GM18520 (cell line): ENCODE measurements at regions not wholly inside any gene's neighbourhood (a gene's known extent, or its start where the extent isn't known, plus 50 kb on each side); places are given as distances from the start of the nearest gene placed in this dataset.
"Not testable (repeated sequence)": the region's sequence is repeated elsewhere in the genome, so short reads cannot be mapped to it uniquely, and the experiment has no call there.

Experiments used
- ATAC-seq: cut with Tn5 transposase; IDR thresholded peaks from one replicate; pipeline ENCODE4 v1.9.1; 2021; ENCODE audit not compliant: unreplicated experiment

DNA sequence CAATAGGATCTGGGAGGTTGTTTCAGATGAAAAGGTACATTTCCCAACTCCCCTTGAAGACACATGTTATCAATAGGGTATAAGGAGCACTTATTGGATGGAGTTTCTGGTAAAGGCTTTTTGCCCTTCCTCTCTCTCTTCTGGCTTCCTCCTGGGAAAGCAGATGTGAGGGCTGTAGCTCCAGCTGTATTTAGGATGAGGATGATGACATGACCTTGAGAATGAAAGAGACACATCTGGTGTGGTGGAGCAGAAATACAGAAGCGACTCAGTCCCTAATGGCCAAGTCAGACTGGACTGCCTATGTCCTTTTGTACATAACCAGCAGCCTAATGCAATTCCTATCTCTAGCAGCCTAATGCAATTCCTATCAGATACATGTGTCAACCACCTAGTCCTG lies 100.9 kb upstream of the NXPH2 start:
- ATAC-seq: no peak

DNA sequence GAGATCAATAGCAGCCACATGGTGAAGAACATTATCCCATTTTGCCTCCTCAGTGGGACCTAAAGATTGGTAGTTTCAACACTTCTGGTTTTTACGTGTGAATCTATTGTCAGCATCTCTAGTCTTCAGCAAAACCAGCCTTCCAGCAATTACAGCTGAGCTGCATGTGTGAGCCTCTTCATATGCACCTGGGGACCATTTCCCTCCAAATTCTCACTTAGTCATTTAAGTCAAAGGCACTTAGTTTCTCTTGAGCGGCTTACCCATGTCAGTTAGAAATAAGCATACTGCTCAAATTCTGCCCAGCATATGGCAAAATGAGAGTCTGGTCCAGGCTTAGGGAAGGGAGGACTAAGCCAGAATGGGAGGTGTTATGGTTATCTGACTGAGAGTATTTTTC lies 99.7 kb upstream of the NXPH2 start:
- no peak for ATAC-seq

DNA sequence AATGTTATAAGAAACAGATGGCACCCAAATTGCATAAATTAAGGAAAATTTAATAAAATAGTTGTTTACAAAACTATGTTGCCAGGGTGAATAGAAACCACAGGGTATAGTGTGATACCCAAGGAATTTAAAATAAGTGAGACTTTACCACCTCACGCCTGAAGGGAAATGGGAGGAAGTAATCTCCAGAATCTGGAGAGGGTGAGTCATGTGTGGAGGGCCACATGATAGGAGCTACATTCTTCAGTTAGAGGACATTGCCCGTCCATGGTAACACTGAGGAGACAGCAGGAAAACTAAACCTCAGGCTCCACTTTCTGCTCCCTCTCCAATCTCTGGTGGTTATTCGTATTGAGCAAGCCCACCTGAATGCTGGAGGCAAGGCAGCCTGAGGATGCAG lies 97.2 kb upstream of the NXPH2 start:
- no peak for ATAC-seq

DNA sequence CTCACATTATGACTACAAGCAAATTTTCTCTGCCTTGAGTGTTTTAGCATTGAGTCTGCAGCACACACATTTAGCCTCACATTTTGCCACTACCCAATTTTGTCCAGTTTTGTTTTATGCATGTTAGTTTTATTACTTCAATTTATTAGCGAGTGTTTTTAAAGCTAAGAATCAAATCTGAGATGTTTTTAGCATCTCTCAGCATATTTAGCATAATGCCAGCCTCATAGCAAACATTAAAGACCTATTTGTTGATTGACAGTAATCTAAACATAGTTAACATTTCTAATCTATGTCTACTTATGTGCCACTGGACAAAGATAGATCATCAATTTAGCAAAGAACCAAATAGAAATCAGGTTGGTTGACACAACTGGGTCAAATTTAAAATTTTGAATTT lies 94.1 kb upstream of the NXPH2 start:
- no peak for ATAC-seq

DNA sequence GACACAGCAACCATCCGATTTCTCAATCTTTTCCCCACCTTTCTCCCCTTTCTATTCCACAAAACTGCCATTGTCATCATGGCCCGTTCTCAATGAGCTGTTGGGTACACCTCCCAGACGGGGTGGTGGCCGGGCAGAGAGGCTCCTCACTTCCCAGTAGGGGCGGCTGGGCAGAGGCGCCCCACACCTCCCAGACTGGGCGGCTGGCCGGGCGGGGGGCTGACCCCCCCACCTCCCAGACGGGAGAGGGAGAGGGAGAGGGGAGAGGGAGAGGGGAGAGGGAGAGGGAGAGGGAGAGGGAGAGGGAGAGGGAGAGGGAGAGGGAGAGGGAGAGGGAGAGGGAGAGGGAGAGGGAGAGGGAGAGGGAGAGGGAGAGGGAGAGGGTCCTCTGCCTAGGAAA lies 91.9 kb upstream of the NXPH2 start:
- ATAC-seq: not testable (repeated sequence)

DNA sequence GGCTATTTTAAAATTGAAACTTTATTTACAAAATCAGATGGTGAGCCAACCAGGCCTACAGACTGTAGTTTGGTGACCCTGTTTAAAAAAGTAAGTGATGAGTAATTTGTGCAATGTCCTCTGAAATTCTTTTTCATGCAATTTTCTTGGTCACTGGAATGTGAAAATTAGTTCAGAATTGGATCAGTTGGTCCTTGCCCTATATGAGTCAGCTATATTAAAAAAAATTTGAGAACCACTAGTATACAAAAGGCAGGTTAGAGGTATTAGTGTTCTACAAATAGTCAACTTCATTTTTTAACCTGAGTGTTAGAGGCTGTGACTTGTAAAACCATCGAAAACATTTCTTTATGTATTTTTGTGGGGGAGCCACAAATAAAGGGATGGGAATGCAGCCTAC lies 91.1 kb upstream of the NXPH2 start:
- no peak for ATAC-seq

DNA sequence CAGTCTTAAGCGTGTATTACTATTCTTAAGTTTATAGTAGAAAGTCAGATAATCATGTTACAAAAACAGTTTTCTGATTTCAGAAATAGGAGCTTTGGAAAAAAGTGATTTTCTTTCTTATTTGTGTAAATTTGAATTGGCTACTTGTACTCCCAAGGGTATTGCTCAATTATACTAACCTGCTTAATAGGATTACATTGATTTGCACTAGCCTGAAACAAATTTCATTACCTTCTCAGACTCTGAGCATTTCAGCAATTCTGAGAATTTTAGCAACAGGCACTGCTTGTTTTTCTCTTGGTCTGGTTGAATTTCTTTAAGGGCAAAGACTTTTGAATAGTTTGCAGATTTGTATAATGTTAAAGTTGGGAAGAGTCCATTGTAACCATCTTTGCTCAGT lies 87.2 kb upstream of the NXPH2 start:
- no peak for ATAC-seq

DNA sequence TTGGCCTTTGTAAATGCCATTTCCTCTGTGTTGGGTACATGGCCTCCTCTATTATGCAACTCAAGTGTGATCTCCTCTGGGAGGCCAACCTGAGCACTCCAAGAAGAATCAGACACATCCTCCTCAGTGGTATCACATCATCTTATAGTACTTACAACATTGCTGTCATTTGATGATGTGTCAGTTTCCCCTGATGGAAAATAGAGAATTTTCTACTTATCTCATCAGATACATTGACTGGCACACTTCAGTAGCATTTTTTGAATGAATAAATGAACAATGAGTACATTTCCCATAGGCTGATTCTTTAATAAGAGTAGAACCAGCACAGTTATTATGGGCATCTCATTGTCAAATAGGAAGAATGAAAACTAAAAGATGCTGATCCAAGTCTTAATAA lies 86.6 kb upstream of the NXPH2 start:
- ATAC-seq: no peak

DNA sequence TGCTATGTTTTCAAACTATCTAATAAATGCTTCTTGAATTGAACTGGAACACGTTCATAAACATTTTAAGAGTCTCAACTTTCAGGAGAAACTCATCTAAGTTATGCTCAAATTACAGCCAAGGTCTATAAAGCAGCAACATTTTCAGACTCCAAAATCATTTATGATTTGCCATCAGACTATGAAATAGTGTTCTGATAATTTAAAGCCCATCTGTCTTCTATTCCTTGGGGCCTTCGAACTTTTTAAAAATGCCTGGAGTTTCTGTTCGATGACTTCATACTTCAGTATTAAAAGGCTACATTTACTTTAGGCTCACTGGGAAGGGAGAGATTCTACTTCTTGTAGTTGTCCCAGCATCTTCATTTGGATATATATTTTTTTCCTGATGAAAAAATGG lies 73.6 kb upstream of the NXPH2 start:
- ATAC-seq: no peak

DNA sequence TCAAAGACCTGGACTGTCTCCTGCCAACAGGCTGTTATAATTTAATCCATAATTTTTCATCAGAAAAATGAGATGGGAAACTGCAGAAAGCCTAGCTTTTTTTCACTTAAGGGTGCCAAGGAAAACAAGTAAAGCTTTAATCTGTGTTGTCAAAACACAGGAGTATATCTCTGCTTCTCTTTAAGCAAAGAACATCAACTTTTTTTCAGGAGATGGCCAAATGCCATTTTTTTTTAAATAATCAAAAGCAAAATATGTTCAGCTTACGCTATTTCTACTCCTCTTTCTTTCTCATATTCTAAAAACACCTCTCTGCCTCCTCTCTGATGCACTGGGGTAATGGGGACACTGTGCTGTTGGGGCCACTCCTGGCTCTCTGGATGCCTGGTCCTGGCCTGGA lies 73.1 kb upstream of the NXPH2 start:
- ATAC-seq: no peak

DNA sequence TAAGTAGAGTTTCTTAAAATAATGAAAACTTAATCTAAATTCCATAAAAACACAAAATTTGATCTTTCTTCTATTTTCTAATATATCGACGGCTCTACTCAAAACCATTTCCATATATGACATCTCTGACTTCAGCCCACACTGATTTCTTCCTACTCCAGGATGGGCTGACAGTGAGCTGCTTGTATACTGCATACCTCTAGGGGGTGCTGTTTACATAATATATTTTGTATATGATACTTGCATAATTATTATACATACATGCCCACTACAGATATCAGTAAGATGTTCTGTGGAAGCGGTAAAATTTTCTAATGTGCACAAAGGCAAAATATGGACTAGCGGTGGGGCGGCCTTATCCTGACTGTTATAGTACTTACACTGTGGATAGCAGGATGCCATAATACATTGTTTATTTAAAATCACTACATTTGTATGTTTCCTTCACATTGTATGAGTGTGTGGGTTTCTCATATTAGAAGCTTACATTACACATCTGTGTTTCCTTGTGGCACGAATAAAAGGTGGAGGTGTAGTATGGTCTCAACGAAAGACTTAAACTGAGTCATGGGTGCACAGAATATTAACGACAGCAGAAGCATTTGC lies 66.1 kb upstream of the NXPH2 start:
- peak; percentile 76 for ATAC-seq

DNA sequence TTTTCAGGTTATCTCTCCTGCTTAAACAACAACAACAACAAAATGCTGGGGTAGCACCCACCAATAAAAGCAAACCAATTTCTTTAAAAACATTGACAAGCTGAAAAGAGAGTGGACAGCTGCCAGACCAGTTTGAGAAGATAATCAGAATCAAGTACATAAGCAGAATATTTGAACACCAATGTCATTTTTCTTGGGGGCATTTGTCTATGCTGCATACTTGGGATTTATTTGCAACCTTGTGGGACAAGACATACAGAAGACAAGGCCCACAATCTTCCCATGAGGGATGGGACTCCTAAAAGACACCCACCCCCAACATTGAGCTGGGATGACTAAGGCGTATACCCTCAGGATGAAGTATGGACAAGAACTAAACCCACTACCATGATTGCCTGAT lies 62.2 kb upstream of the NXPH2 start:
- ATAC-seq: no peak

DNA sequence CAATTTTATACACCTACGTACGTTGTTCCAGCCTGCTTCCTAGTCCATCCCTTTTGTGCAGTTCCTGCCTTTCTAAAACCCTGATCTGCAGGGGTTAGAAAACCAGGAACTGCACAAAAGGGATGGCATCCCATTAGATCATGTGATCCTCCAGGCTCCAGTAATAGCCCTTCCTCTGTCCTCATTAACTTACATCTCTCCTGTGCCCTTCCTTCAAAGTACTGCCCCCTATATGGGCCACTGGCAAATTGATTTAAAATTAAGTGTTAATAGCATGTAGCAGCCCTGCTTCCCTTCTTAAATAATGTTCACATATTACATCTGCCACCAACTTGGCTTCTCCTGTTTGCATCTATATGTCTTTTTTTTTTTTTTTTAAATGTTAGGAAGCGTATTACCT lies 61.3 kb upstream of the NXPH2 start:
- ATAC-seq: no peak

DNA sequence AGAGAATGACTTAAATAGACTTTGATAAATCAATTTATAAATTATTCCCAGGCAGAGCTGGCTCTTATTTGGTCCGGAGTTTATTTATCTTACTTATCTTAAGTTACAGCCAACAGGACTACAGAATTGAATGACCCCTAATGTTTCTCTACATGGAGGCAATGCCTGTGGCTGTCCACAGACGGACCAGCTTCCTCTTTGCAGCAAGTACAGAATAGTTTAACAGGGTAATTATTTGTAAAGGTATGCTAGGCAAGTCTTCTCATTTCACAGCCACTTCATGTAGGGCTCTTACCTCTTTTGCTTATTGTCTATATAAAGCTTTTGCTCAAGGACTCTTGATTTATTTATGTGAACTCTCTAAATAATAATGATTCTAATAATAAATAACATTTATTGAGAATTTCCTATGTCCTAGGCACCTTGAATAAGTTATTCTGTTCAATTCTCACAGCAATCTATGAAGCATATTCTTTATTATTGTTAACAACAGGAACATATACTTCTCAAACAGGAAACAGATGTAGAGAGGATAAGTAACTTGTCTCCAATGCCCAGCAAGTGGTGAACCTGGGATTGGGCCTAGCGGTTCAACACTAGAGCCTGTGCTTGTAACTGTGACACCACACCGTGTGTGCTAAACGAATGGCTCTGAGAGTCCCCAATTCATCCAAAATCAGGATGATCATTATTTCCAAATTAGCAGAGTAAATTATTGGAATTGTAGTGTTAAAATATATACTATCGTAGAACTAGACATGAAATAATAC lies 58.8 kb upstream of the NXPH2 start:
- no peak for ATAC-seq

DNA sequence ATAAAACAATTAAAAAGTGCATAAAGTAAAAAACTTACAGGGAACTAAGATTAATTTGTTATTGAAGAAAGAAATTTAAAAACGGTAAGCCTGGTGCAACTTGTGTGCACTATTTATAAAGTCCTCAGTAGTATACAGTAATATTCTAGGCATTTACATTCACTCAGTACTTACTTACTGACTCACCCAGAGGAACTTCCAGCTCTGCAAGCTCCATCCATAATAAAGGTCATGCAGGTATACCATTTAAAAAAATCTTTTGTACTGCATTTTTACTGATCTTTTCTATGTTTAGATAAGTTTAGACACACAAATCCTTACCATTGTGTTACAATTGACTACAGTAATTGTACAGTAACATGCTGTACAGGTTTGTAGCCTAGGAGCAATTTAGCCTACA lies 51.5 kb upstream of the NXPH2 start:
- no peak for ATAC-seq

DNA sequence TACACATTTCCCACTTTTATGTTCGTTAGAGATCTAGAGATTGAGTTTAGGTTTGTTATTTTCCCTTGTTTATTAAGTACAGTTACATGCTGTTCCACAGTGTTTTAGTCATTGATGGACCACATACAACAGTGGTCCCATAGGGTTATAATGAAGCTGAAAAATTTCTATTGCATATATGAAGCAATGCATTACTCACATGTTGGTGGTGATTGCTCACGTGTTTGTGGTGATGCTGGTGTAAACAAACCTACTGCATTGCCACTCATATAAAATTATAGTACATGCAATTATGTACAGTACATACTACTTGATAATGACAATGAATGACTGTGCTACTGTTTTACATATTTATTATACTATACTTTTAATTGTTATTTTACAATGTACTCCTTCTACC lies 51.0 kb upstream of the NXPH2 start:
- no peak for ATAC-seq

DNA sequence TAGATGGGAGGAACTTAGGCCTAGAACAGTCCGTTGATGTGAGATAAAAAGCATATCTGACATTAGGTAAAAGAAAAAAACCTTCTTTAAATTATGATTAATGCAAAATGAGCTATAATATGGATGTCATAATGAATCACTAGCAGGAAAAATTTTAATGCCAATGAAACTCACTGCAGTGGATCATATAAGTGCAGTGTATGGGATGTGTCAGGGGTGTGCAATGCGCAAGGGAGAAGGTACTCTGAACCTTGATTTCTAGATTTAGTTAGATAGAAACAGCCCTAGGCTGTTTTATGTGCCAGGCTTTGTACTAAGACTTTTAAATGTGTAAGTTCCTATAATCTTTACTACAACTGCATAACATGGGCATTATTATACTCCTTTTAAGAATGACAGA lies 50.4 kb upstream of the NXPH2 start:
- ATAC-seq: no peak
